PC-3 (cell line): ENCODE measurements at regions not wholly inside any gene's neighbourhood (a gene's known extent, or its start where the extent isn't known, plus 50 kb on each side); places are given as distances from the start of the nearest gene placed in this dataset.

Experiments used
- ATAC-seq: fragments of 200-7000 bp; cut with Tn5 transposase; 2 replicates; pipeline ENCODE4 v1.9.1; 2020; ENCODE audit warnings: mild to moderate bottlenecking, moderate library complexity
- BruUV-seq: library from RNA; stranded (reverse); fragments of 400-500 nt; replicated peaks from 2 replicates; lab custom pipeline; 2021; lab: Mats Ljungman, UMichigan
- CTCF ChIA-PET: fragments of 300-600 bp; sonication (Branson Sonifier 250); formaldehyde crosslinking; loops from one replicate; lab custom pipeline; 2022; ENCODE audit warnings: antibody characterized with exemption; lab: Charles Lee
- POLR2A ChIA-PET: fragments of 300-600 bp; sonication (Branson Sonifier 250); formaldehyde crosslinking; loops from one replicate; lab custom pipeline; 2022; ENCODE audit warnings: antibody characterized with exemption; ENCODE audit not compliant: unreplicated experiment; lab: Charles Lee
- DNase-seq: peaks from one replicate; pipeline ENCODE4 v3.0.0-alpha.2; 2015
- H2AFZ ChIP-seq: fragments of 300-600 bp; sonication (generic); 2 replicates; pipeline ENCODE4 v1.6.0; 2016; ENCODE audit warnings: antibody characterized with exemption, low read length
- H3F3A ChIP-seq: fragments of 300-600 bp; sonication (generic); one replicate; pipeline ENCODE4 v1.6.0; 2017; ENCODE audit warnings: antibody characterized with exemption, low read length, control low read depth, mild to moderate bottlenecking; ENCODE audit not compliant: unreplicated experiment
- H3K27ac ChIP-seq: fragments of 300-600 bp; sonication (generic); 2 replicates; pipeline ENCODE4 v1.5.1; 2016; ENCODE audit warnings: mild to moderate bottlenecking, low read length
- H3K27me3 ChIP-seq: fragments of 300-600 bp; sonication (generic); 2 replicates; pipeline ENCODE4 v1.6.1; 2016; ENCODE audit warnings: low read length, mixed read lengths
- H3K36me3 ChIP-seq: fragments of 300-600 bp; sonication (generic); 2 replicates; pipeline ENCODE4 v1.6.1; 2016; ENCODE audit warnings: low read depth, mixed run types, low read length, mixed read lengths
- H3K4me1 ChIP-seq: fragments of 300-600 bp; sonication (generic); 2 replicates; pipeline ENCODE4 v1.5.1; 2016; ENCODE audit warnings: low read length; ENCODE audit not compliant: insufficient read depth
- H3K4me2 ChIP-seq: fragments of 300-600 bp; sonication (generic); 2 replicates; pipeline ENCODE4 v1.6.0; 2016; ENCODE audit warnings: low read length
- H3K4me3 ChIP-seq: fragments of 300-600 bp; sonication (generic); 2 replicates; pipeline ENCODE4 v1.5.1; 2016; ENCODE audit warnings: mild to moderate bottlenecking, low read length, mixed read lengths
- H3K79me2 ChIP-seq: fragments of 300-600 bp; sonication (generic); 2 replicates; pipeline ENCODE4 v1.6.1; 2017; ENCODE audit warnings: low read length, mixed read lengths
- H3K9ac ChIP-seq: fragments of 300-600 bp; sonication (generic); 2 replicates; pipeline ENCODE4 v1.6.0; 2016; ENCODE audit warnings: mild to moderate bottlenecking, low read length
- H3K9me2 ChIP-seq: fragments of 300-600 bp; sonication (generic); replicated peaks from 2 replicates; pipeline ENCODE4 v1.6.1; 2016; ENCODE audit warnings: mixed run types, low read length, mixed read lengths
- H3K9me3 ChIP-seq: fragments of 300-600 bp; sonication (generic); 2 replicates; pipeline ENCODE4 v1.6.1; 2016; ENCODE audit warnings: low read length, mixed read lengths
- H4K20me1 ChIP-seq: fragments of 300-600 bp; sonication (generic); 2 replicates; pipeline ENCODE4 v1.6.1; 2016; ENCODE audit warnings: low read length, mixed read lengths
- CTCF ChIP-seq: fragments of 300-600 bp; sonication (generic); conservative IDR thresholded peaks from 2 replicates; pipeline ENCODE4 v1.5.1; 2017; ENCODE audit warnings: antibody characterized with exemption, low read depth, mild to moderate bottlenecking, low read length
- EZH2 ChIP-seq: fragments of 300-600 bp; sonication (generic); IDR thresholded peaks from one replicate; pipeline ENCODE4 v1.6.1; 2017; ENCODE audit warnings: antibody characterized with exemption, mild to moderate bottlenecking, low read length; ENCODE audit not compliant: unreplicated experiment
- EZH2phosphoT487 ChIP-seq: fragments of 300-600 bp; sonication (generic); IDR thresholded peaks from 2 replicates; pipeline ENCODE4 v1.6.1; 2018; ENCODE audit warnings: mild to moderate bottlenecking, antibody characterized with exemption, low read length, borderline replicate concordance
- intact Hi-C: fragments of 100-400 bp; cut with micrococcal nuclease; formaldehyde crosslinking; loops from 2 replicates; pipeline ENCODE4 v1.9.0; 2023

- ATAC-seq (no peak), DNase-seq (no peak)
- intact Hi-C loops, result no loop called here
- Histone ChIP-seq H3K27me3 (no peaks in the 10 kb centered on the region), H2AFZ (no peak overlapping the region), H3K27ac (no peak overlapping the region), H4K20me1 (no peaks in the 10 kb centered on the region), H3K9ac (no peak overlapping the region), H3K79me2 (no peaks in the 10 kb centered on the region), H3K4me2 (no peak overlapping the region), H3K4me1 (no peaks in the 10 kb centered on the region), H3K4me3 (no peak overlapping the region), H3K9me2 (no peaks in the 10 kb centered on the region), H3F3A (no peaks in the 10 kb centered on the region), H3K9me3 (no peaks in the 10 kb centered on the region), H3K36me3 (no peaks in the 10 kb centered on the region)
- BruUV-seq, result no TSS peak
- TF ChIP-seq CTCF (peak; percentile 35; the same call in 1 of the 2 replicates), EZH2phosphoT487 (no peak), EZH2 (no peak)
- CTCF ChIA-PET, result no interaction called here
- POLR2A ChIA-PET, result no interaction called here
Observed at GRCh38 chrX:23079347-23079746, 79.6 kb downstream of the DDX53 start.

GRCh38 chrX:23100826-23101225, 101.1 kb downstream of the DDX53 start:
- Histone ChIP-seq H3K4me2 (no peak overlapping the region), H3K9ac (no peak overlapping the region), H3K9me2 (no peaks in the 10 kb centered on the region), H3K79me2 (no peaks in the 10 kb centered on the region), H3F3A (no peaks in the 10 kb centered on the region), H3K4me1 (no peaks in the 10 kb centered on the region), H3K27ac (no peak overlapping the region), H4K20me1 (no peaks in the 10 kb centered on the region), H2AFZ (no peak overlapping the region), H3K36me3 (no peaks in the 10 kb centered on the region), H3K27me3 (no peaks in the 10 kb centered on the region), H3K4me3 (no peak overlapping the region), H3K9me3 (no peaks in the 10 kb centered on the region)
- POLR2A ChIA-PET, result no interaction called here
- DNase-seq, result no peak
- CTCF ChIA-PET, result no interaction called here
- ATAC-seq, result no peak
- BruUV-seq, result no TSS peak
- intact Hi-C loops, result no loop called here
- TF ChIP-seq EZH2phosphoT487 (no peak), EZH2 (no peak), CTCF (no peak)

- ATAC-seq (no peak), DNase-seq (no peak)
- no peak overlapping the region for H3K4me3 ChIP-seq
- ChIA-PET CTCF (no interaction called here), POLR2A (no interaction called here)
- BruUV-seq, result no TSS peak
- no peaks in the 10 kb centered on the region for H3K9me2 ChIP-seq
- no peaks in the 10 kb centered on the region for H3K27me3 ChIP-seq
- no peaks in the 10 kb centered on the region for H3K4me1 ChIP-seq
- no peak overlapping the region for H3K9ac ChIP-seq
- no peak overlapping the region for H3K27ac ChIP-seq
- H3K4me2 ChIP-seq, result no peak overlapping the region
- no peaks in the 10 kb centered on the region for H3F3A ChIP-seq
- TF ChIP-seq EZH2phosphoT487 (no peak), CTCF (no peak; the same call in 1 of the 2 replicates), EZH2 (no peak)
- intact Hi-C loops, result no loop called here
- H3K9me3 ChIP-seq, result no peaks in the 10 kb centered on the region
- no peaks in the 10 kb centered on the region for H3K79me2 ChIP-seq
- no peaks in the 10 kb centered on the region for H4K20me1 ChIP-seq
- no peaks in the 10 kb centered on the region for H3K36me3 ChIP-seq
- H2AFZ ChIP-seq, result no peak overlapping the region
Observed at GRCh38 chrX:23103546-23103945, 103.8 kb downstream of the DDX53 start.
